H1 (cell line): ENCODE measurements at regions not wholly inside any gene's neighbourhood (a gene's known extent, or its start where the extent isn't known, plus 50 kb on each side); places are given as distances from the start of the nearest gene placed in this dataset.

Experiments
- CTCF ChIA-PET: fragments of 300-600 bp; sonication (Branson Sonifier 250); formaldehyde crosslinking; loops from one replicate; lab custom pipeline; 2021; ENCODE audit not compliant: partially characterized antibody; lab: Charles Lee
- POLR2A ChIA-PET: fragments of 300-600 bp; sonication (Branson Sonifier 250); formaldehyde crosslinking; loops from one replicate; lab custom pipeline; 2021; ENCODE audit warnings: inconsistent platforms; ENCODE audit not compliant: partially characterized antibody; lab: Charles Lee
- DNase-seq, 2 experiments: peaks; one replicate each; pipeline versions ENCODE4 v3.0.0 to v3.0.0-alpha.2; 2010 to 2022; ENCODE audit warnings: low spot score in 2 of 2, low read depth in 1 of 2, mixed read lengths in 1 of 2
- FAIRE-seq: peaks from 2 replicates; lab custom pipeline; 2011; peaks lifted over from hg19 to GRCh38; lab: Jason Lieb, UNC
- H2AFZ ChIP-seq: 2 replicates; pipeline ENCODE4 v1.8.1; 2012; ENCODE audit warnings: low read length, inconsistent platforms
- H2AK5ac ChIP-seq: 2 replicates; pipeline ENCODE4 v1.6.1; 2013; ENCODE audit warnings: low read depth, low read length
- H2BK120ac ChIP-seq: replicated peaks from 2 replicates; pipeline ENCODE3; 2013; ENCODE audit warnings: low read depth, low read length, inconsistent platforms
- H2BK12ac ChIP-seq: 2 replicates; pipeline ENCODE4 v1.6.1; 2013; ENCODE audit warnings: low read depth, low read length
- H2BK15ac ChIP-seq: 2 replicates; pipeline ENCODE4 v1.6.1; 2013; ENCODE audit warnings: low read length
- H2BK20ac ChIP-seq: 2 replicates; pipeline ENCODE4 v1.6.1; 2013; ENCODE audit warnings: low read length
- H2BK5ac ChIP-seq: 2 replicates; pipeline ENCODE4 v1.6.1; 2013; ENCODE audit warnings: low read depth, low read length
- H3K14ac ChIP-seq: 2 replicates; pipeline ENCODE4 v1.6.1; 2013; ENCODE audit warnings: inconsistent platforms; ENCODE audit not compliant: insufficient read length
- H3K18ac ChIP-seq: 2 replicates; pipeline ENCODE4 v1.6.1; 2013; ENCODE audit warnings: low read length; ENCODE audit errors: extremely low read depth
- H3K23ac ChIP-seq: 2 replicates; pipeline ENCODE4 v1.6.1; 2013; ENCODE audit warnings: inconsistent platforms; ENCODE audit not compliant: insufficient read length
- H3K23me2 ChIP-seq: 2 replicates; pipeline ENCODE4 v1.6.1; 2013; ENCODE audit warnings: low read depth, low read length
- H3K27ac ChIP-seq: 2 replicates; pipeline ENCODE4 v1.6.1; 2011; ENCODE audit warnings: low read depth, low read length, inconsistent platforms
- H3K27me3 ChIP-seq, 4 experiments: replicated peaks in 1 of 4; 1 replicate in 1 of 4; 2 replicates in 3 of 4; pipeline versions ENCODE4 v1.6.1 to v1.8.1; 2011 to 2013; ENCODE audit warnings: low read length in 3 of 4, mild to moderate bottlenecking in 3 of 4, inconsistent platforms in 2 of 4, mixed read lengths in 2 of 4, moderate library complexity in 1 of 4; ENCODE audit not compliant: control insufficient read depth in 3 of 4, insufficient read depth in 3 of 4; ENCODE audit errors: extremely low read depth in 1 of 4
- H3K36me3 ChIP-seq, 4 experiments: 2 replicates each; pipeline versions ENCODE4 v1.6.1 to v1.8.1; 2011 to 2013; ENCODE audit warnings: mild to moderate bottlenecking in 4 of 4, low read length in 3 of 4, moderate library complexity in 2 of 4, control low read depth in 1 of 4, inconsistent platforms in 1 of 4; ENCODE audit not compliant: insufficient read depth in 4 of 4, control insufficient read depth in 2 of 4
- H3K4ac ChIP-seq: replicated peaks from 2 replicates; pipeline ENCODE3; 2013; ENCODE audit warnings: low read length, low read depth, mixed read lengths, inconsistent platforms; ENCODE audit not compliant: insufficient read length
- H3K4me1 ChIP-seq, 4 experiments: replicated peaks in 1 of 4; 1 replicate in 1 of 4; 2 replicates in 3 of 4; pipeline versions ENCODE4 v1.6.1 to v1.8.1; 2011 to 2013; ENCODE audit warnings: low read length in 3 of 4, inconsistent platforms in 2 of 4, mixed read lengths in 1 of 4; ENCODE audit not compliant: insufficient read depth in 4 of 4, control insufficient read depth in 3 of 4
- H3K4me2 ChIP-seq, 2 experiments: 2 replicates each; pipeline versions ENCODE4 v1.6.1 to v1.8.1; 2011 to 2013; ENCODE audit warnings: low read depth in 2 of 2, low read length in 2 of 2, control low read depth in 1 of 2, inconsistent platforms in 1 of 2, mild to moderate bottlenecking in 1 of 2; ENCODE audit not compliant: insufficient read depth in 1 of 2
- H3K4me3 ChIP-seq, 4 experiments: fragments of 200-600, 300-600 bp in 1 of 4; sonication (generic), shearing (Covaris generic), sonication (Bioruptor Twin) in 1 of 4; 2 replicates each; pipeline versions ENCODE4 v1.5.1 to v1.8.1; 2011 to 2016; ENCODE audit warnings: low read length in 4 of 4, low read depth in 3 of 4, control low read depth in 2 of 4, inconsistent platforms in 2 of 4, mild to moderate bottlenecking in 2 of 4, mixed read lengths in 1 of 4, moderate library complexity in 1 of 4; ENCODE audit not compliant: insufficient read depth in 2 of 4; ENCODE audit errors: extremely low read depth in 1 of 4
- H3K56ac ChIP-seq: replicated peaks from 2 replicates; pipeline ENCODE3; 2013; ENCODE audit warnings: low read depth, mild to moderate bottlenecking, mixed read lengths, low read length, inconsistent platforms; ENCODE audit not compliant: insufficient read length
- H3K79me1 ChIP-seq: 2 replicates; pipeline ENCODE4 v1.6.1; 2013; ENCODE audit warnings: low read depth, low read length, control low read depth
- H3K79me2 ChIP-seq, 2 experiments: 2 replicates each; pipeline versions ENCODE4 v1.6.1 to v1.8.1; 2012 to 2013; ENCODE audit warnings: low read length in 2 of 2, mild to moderate bottlenecking in 2 of 2, inconsistent platforms in 1 of 2; ENCODE audit not compliant: insufficient read depth in 2 of 2, control insufficient read depth in 1 of 2
- H3K9ac ChIP-seq, 4 experiments: replicated peaks in 1 of 4; 1 replicate in 1 of 4; 2 replicates in 3 of 4; pipeline versions ENCODE4 v1.6.1 to v1.8.1; 2011 to 2013; ENCODE audit warnings: low read depth in 3 of 4, low read length in 3 of 4, control low read depth in 2 of 4, mild to moderate bottlenecking in 2 of 4, moderate library complexity in 2 of 4, inconsistent platforms in 1 of 4; ENCODE audit errors: extremely low read depth in 1 of 4
- H3K9me3 ChIP-seq, 2 experiments: 2 replicates each; pipeline versions ENCODE4 v1.6.1 to v1.8.1; 2012 to 2013; ENCODE audit warnings: mild to moderate bottlenecking in 2 of 2, moderate library complexity in 2 of 2, control low read depth in 1 of 2, inconsistent platforms in 1 of 2, low read depth in 1 of 2, low read length in 1 of 2, mixed read lengths in 1 of 2; ENCODE audit not compliant: insufficient read depth in 2 of 2
- H4K20me1 ChIP-seq, 2 experiments: replicated peaks in 1 of 2; 2 replicates each; pipeline versions ENCODE3 to v1.8.1; 2011 to 2013; ENCODE audit warnings: inconsistent platforms in 2 of 2, low read length in 2 of 2, mild to moderate bottlenecking in 1 of 2; ENCODE audit not compliant: insufficient read depth in 2 of 2, control insufficient read depth in 1 of 2
- H4K5ac ChIP-seq: 2 replicates; pipeline ENCODE4 v1.6.1; 2013; ENCODE audit warnings: low read length, low read depth, mixed read lengths, inconsistent platforms; ENCODE audit not compliant: insufficient read length
- H4K8ac ChIP-seq: 2 replicates; pipeline ENCODE4 v1.8.0; 2013; ENCODE audit warnings: mild to moderate bottlenecking, moderate library complexity, low read length, inconsistent platforms; ENCODE audit not compliant: insufficient read depth; ENCODE audit errors: extremely low read depth
- H4K91ac ChIP-seq: replicated peaks from 2 replicates; pipeline ENCODE3; 2013; ENCODE audit warnings: low read length, mixed read lengths, inconsistent platforms; ENCODE audit not compliant: insufficient read length
- BCL11A ChIP-seq, 2 experiments: IDR thresholded peaks; one replicate each; pipeline ENCODE4 v1.6.1; 2011; ENCODE audit warnings: low read depth in 2 of 2, low read length in 2 of 2, mild to moderate bottlenecking in 2 of 2
- CBX5 ChIP-seq: fragments of 300-800, 300-1000 bp; sonication (generic); IDR thresholded peaks from 2 replicates; pipeline ENCODE4 v1.7.1; 2016; ENCODE audit warnings: antibody characterized with exemption, low read length, low read depth
- CBX8 ChIP-seq: fragments of 300-800, 300-1000 bp; sonication (generic); IDR thresholded peaks from 2 replicates; pipeline ENCODE4 v1.7.1; 2016; ENCODE audit warnings: low read depth, low read length, borderline replicate concordance
- CREB1 ChIP-seq: IDR thresholded peaks from 2 replicates; pipeline ENCODE4 v1.6.1; 2012; ENCODE audit warnings: inconsistent platforms
- EZH2 ChIP-seq: fragments of 200-600 bp; sonication (generic); IDR thresholded peaks from 2 replicates; pipeline ENCODE4 v1.7.1; 2012; ENCODE audit warnings: low read depth, mild to moderate bottlenecking, moderate library complexity, low read length, inconsistent platforms; ENCODE audit not compliant: severe bottlenecking
- KDM1A ChIP-seq: fragments of 200-600, 300-600 bp; sonication (generic); IDR thresholded peaks from 2 replicates; pipeline ENCODE4 v1.7.1; 2016; ENCODE audit warnings: mild to moderate bottlenecking, low read length, borderline replicate concordance
- POLR2AphosphoS5 ChIP-seq: IDR thresholded peaks from 2 replicates; pipeline ENCODE4 v1.6.1; 2011; ENCODE audit warnings: low read depth, low read length
- SIN3A ChIP-seq, 2 experiments: IDR thresholded peaks in 1 of 2; conservative IDR thresholded peaks in 1 of 2; 2 replicates each; pipeline ENCODE4 v1.6.1; 2011 to 2012; ENCODE audit warnings: low read length in 2 of 2, improper control_type of control experiment in 1 of 2, low read depth in 1 of 2, mild to moderate bottlenecking in 1 of 2
- SP2 ChIP-seq: IDR thresholded peaks from 2 replicates; pipeline ENCODE4 v1.6.1; 2012; ENCODE audit warnings: mild to moderate bottlenecking, low read length, inconsistent platforms
- TAF1 ChIP-seq: IDR thresholded peaks from 2 replicates; pipeline ENCODE4 v1.6.1; 2011; ENCODE audit warnings: mild to moderate bottlenecking, low read depth, low read length
- TCF12 ChIP-seq: IDR thresholded peaks from 2 replicates; pipeline ENCODE4 v1.6.1; 2011; ENCODE audit warnings: low read depth, mild to moderate bottlenecking, low read length
- WGBS, 2 experiments: shearing (Covaris generic) in 1 of 2; methylation state at CpG; one replicate each; pipeline versions ENCODE4 v1.1.6 to v1.1.7; 2013 to 2015; ENCODE audit warnings: low lambda C conversion rate in 2 of 2, mixed read lengths in 2 of 2, inconsistent platforms in 1 of 2, low coverage in 1 of 2, missing lambda C conversion rate in 1 of 2; ENCODE audit not compliant: insufficient replicate concordance in 2 of 2, insufficient coverage in 1 of 2, insufficient read length in 1 of 2; ENCODE audit errors: extremely low coverage in 1 of 2, missing lambda C conversion rate in 1 of 2; 5-methylcytosine and 5-hydroxymethylcytosine counted together
- TF ChIP-seq, protein P1 (sequence below): IDR thresholded peaks from 2 replicates; pipeline ENCODE4 v1.6.1; 2012; ENCODE audit warnings: inconsistent platforms
- TF ChIP-seq, protein P2 (sequence below): IDR thresholded peaks from 2 replicates; pipeline ENCODE4 v1.6.1; 2012; ENCODE audit warnings: low read length, inconsistent platforms

DNA sequence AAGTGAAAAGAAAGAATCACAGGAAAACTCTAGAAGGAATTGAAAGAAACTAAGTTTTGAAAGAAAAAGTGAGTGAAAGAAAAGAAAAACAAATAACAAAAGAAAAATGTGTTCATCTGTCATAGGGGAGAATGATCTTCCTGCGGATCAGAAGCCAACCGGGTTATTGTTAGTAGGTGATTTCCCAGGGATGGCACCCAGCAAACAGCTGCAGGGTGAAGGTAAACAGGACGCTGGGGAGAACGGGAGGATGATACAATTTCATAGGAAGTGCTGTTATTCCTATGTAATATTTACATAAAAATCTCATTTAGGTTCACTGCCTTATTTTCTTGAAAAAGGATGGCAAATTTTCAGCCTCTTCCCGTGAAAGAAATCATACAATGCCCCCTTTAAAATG lies 72.4 kb upstream of the LHFPL2 start:
- no peak overlapping the region for H3K27ac ChIP-seq
- H2BK20ac ChIP-seq = no peak overlapping the region
- H3K14ac ChIP-seq = no peak overlapping the region
- H4K91ac ChIP-seq = no peak overlapping the region
- no peak overlapping the region for H3K4me2 ChIP-seq
- no peak overlapping the region for H3K4me3 ChIP-seq
- WGBS, 2 experiments = 76% methylated on average over 5 of the region's 5 CpGs; no CpG with 5 or more reads in 1 of the 2 experiments
- H3K79me2 ChIP-seq = no peaks in the 10 kb centered on the region
- H3K4ac ChIP-seq = no peak overlapping the region
- POLR2A ChIA-PET = no interaction called here
- FAIRE-seq (no peak), DNase-seq (no peak)
- H3K9me3 ChIP-seq = no peaks in the 10 kb centered on the region
- H4K20me1 ChIP-seq = no peaks in the 10 kb centered on the region
- no peaks in the 10 kb centered on the region for H3K27me3 ChIP-seq
- no peak overlapping the region for H2BK12ac ChIP-seq
- H2BK15ac ChIP-seq = no peak overlapping the region
- no peak overlapping the region for H2BK5ac ChIP-seq
- H3K79me1 ChIP-seq = no peaks in the 10 kb centered on the region
- H3K56ac ChIP-seq = no peak overlapping the region
- H3K23ac ChIP-seq = no peak overlapping the region
- H3K18ac ChIP-seq = no peak overlapping the region
- H4K5ac ChIP-seq = no peak overlapping the region
- H2AFZ ChIP-seq = no peak overlapping the region
- H3K4me1 ChIP-seq = peaks cover 0 to 4% (median 2%) of the 10 kb centered on the region in 4 experiments; a peak in 4 of 7 replicates
- H2BK120ac ChIP-seq = no peak overlapping the region
- no peaks in the 10 kb centered on the region for H3K36me3 ChIP-seq
- H3K23me2 ChIP-seq = no peaks in the 10 kb centered on the region
- no peak overlapping the region for H3K9ac ChIP-seq
- H4K8ac ChIP-seq = no peak overlapping the region
- H2AK5ac ChIP-seq = no peak overlapping the region
- CTCF ChIA-PET = interaction anchor here (1.9 kb wide), 1 partner anchor 40 kb away, joined by 6 read pairs; no protein-coding TSS in a partner anchor
- TF ChIP-seq CBX5 (no peak), TCF12 (no peak), CREB1 (no peak), POLR2AphosphoS5 (no peak), TAF1 (no peak), KDM1A (no peak), SIN3A (conservative IDR thresholded peaks at IDR 0.05 in 1 of 2, IDR thresholded peaks at IDR 0.05 in 1 of 2; ENCODE audit: low read depth in 1 of 2, low read length in 2 of 2) (no peak), SP2 (no peak), CBX8 (no peak), BCL11A (IDR thresholded peaks at IDR 0.05; ENCODE audit: low read depth in 2 of 2, low read length in 2 of 2) (no peak), EZH2 (no peak)
- TF ChIP-seq, protein P1, sequence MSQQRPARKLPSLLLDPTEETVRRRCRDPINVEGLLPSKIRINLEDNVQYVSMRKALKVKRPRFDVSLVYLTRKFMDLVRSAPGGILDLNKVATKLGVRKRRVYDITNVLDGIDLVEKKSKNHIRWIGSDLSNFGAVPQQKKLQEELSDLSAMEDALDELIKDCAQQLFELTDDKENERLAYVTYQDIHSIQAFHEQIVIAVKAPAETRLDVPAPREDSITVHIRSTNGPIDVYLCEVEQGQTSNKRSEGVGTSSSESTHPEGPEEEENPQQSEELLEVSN = no peak
- TF ChIP-seq, protein P2, sequence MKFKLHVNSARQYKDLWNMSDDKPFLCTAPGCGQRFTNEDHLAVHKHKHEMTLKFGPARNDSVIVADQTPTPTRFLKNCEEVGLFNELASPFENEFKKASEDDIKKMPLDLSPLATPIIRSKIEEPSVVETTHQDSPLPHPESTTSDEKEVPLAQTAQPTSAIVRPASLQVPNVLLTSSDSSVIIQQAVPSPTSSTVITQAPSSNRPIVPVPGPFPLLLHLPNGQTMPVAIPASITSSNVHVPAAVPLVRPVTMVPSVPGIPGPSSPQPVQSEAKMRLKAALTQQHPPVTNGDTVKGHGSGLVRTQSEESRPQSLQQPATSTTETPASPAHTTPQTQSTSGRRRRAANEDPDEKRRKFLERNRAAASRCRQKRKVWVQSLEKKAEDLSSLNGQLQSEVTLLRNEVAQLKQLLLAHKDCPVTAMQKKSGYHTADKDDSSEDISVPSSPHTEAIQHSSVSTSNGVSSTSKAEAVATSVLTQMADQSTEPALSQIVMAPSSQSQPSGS = no peak
